Retinal pigment epithelial cell (primary cell): ENCODE measurements at regions not wholly inside any gene's neighbourhood (a gene's known extent, or its start where the extent isn't known, plus 50 kb on each side); places are given as distances from the start of the nearest gene placed in this dataset.
A peak's percentile ranks its signal among the peaks of the same experiment; 100 is the strongest.

Experiments used
- DNase-seq: peaks from one replicate; pipeline ENCODE4 v3.0.0-alpha.2; 2010; ENCODE audit warnings: low read depth
- H3K4me3 ChIP-seq: 2 replicates; pipeline ENCODE4 v1.5.1; 2011; ENCODE audit warnings: mild to moderate bottlenecking, low read length, control low read depth, moderate library complexity
- TF ChIP-seq, protein P1 (sequence below): conservative IDR thresholded peaks from 2 replicates; pipeline ENCODE4 v1.5.1; 2011; ENCODE audit warnings: low read depth, low read length, control low read depth, inconsistent platforms

DNA sequence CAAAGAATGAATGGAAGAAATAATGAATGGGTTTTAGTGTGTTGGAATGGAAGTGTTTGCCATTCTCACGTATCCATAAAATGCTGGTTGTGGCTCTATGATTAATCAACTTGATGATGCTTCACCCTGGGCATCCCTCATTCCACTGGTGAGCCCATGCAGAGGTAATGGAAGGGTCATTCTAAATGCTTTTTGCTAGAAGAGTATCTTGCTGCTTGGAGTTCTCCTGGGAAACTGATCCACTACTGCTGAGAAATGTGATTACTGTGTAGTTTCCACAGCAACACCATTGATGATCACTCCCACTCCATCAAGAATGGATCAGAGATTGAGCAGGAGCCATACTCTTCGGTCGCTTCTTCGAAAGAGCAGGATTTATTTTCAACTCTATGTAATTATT, 101.6 kb downstream of the ARL5B start:
- TF ChIP-seq, protein P1, sequence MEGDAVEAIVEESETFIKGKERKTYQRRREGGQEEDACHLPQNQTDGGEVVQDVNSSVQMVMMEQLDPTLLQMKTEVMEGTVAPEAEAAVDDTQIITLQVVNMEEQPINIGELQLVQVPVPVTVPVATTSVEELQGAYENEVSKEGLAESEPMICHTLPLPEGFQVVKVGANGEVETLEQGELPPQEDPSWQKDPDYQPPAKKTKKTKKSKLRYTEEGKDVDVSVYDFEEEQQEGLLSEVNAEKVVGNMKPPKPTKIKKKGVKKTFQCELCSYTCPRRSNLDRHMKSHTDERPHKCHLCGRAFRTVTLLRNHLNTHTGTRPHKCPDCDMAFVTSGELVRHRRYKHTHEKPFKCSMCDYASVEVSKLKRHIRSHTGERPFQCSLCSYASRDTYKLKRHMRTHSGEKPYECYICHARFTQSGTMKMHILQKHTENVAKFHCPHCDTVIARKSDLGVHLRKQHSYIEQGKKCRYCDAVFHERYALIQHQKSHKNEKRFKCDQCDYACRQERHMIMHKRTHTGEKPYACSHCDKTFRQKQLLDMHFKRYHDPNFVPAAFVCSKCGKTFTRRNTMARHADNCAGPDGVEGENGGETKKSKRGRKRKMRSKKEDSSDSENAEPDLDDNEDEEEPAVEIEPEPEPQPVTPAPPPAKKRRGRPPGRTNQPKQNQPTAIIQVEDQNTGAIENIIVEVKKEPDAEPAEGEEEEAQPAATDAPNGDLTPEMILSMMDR = no peak
- DNase-seq = no peak
- H3K4me3 ChIP-seq = no peak overlapping the region

DNA sequence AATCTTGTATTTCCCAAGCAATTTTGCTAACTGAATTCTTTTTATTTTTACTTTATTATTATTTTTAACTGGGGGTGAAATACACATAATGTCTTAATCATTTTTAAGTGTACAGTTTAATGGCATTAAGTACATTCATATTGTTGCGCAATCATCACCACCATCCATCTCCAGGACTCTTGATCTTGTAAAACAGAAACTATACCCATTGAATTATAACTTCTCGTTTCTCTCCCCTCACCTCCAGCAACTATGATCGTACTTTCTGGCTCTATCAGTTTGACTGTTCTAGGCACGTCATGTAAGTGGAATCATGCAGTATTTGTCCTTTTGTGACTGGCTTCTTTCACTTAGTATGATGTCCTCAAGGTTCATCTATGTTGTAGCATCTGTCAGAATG, 108.8 kb downstream of the ARL5B start:
- no peak overlapping the region for H3K4me3 ChIP-seq
- TF ChIP-seq, protein P1 = no peak
- DNase-seq = no peak

DNA sequence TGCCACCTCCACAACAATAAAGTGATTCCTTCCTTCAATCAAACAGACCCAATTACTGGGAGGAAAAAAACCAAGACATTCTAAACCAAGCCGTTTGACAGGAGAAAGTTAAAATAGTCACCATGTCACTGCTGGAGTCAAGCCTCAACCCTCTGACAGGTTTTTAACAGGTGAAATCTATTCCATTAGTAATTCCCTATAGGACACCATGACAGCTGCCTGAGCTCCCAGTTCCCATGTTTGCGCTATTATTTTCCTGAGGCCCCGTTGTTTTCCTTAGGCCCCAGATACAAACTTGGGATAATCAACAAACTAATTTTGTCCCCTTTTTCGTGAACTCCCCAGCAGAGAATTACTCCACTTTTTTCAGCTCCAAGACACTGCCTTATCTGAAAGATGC, 113.9 kb downstream of the ARL5B start:
- H3K4me3 ChIP-seq = no peak overlapping the region
- TF ChIP-seq, protein P1 = no peak
- no peak for DNase-seq

DNA sequence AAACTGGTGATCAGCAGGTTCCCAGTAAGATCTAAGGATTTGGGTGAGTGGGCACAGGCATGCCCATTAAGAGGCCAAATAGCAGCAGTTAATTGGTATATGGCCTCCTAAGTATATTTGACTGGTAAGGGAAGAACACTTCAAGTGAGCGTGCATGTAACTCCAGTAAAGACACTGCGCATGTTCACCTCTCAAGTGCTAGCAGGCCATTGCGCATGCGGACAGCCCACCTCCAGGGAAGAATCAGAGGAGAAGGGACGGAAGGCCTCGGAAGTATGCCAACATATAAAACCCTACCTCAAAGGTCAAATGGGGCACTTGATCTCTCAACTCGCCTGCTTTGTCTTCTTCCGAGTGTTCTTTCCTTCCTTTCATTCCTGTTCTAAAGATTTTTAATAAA, 118.0 kb downstream of the ARL5B start:
- no peak overlapping the region for H3K4me3 ChIP-seq
- DNase-seq = no peak
- TF ChIP-seq, protein P1 = no peak

DNA sequence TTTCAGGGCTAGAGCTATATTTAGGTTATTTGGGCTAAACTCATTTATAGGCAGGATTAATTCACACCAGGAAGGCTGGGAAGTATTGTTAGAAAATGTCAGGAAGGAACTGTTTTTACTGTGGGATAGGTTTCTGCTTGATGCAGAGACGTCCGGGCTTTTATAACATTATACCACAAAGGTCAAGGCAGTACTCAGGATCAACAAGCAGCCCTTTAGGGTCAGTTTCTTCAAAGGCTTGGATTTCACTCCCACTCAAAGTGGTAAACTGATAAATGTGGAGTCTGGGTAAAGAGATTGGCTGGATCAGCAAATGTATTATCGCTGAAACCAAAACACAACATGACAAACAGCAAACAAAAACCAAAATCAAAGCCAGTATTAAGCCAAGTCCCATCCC, 127.2 kb downstream of the ARL5B start:
- TF ChIP-seq, protein P1 = no peak
- H3K4me3 ChIP-seq = no peak overlapping the region
- no peak for DNase-seq

DNA sequence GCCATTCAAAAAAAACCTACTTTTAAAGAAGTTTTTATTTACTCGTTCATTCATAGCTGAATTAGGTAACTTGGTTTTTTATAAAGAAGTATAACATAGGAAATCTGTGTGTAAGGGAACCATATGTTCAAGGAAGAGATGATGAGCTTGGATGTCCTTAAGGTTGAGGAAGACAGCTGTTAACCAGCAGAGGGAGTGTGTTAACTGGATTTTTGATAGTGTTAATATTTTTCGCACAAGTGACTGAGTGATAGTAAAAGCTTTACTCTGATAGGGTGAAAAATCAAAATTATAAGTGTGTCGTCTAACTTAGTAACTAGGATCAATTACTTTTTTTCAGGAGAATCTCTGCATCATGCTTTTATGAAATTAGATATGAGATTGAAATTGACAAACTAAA, 134.7 kb downstream of the ARL5B start:
- DNase-seq = no peak
- TF ChIP-seq, protein P1 = peak; percentile 67

DNA sequence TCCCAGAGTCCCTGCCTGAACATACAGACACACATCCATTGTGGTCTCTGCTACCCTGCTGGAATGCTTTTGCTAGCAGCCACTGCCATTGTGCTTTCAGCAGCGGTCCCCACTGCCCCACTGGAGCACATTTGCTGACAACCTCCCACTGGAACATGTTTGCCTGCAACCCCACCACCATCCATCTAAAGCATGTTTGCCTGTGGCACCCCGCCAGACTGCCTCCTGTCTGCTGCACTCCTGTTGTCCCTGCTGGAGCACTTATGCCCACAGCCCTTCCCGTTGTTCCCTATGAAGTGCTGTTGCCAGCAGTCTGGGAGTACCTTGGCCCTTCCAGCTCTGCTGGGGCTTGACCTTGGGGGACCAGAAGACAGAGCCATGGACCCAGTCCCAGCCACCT, 136.3 kb downstream of the ARL5B start:
- TF ChIP-seq, protein P1 = no peak
- no peak overlapping the region for H3K4me3 ChIP-seq
- no peak for DNase-seq

More for the DNA sequence above, 134.7 kb downstream of the ARL5B start:
- H3K4me3 ChIP-seq = no peak overlapping the region
